22Rv1 (cell line): ENCODE measurements at regions not wholly inside any gene's neighbourhood (a gene's known extent, or its start where the extent isn't known, plus 50 kb on each side); places are given as distances from the start of the nearest gene placed in this dataset.

Experiments used
- CTCF ChIP-seq: fragments of 450-650 bp; IDR thresholded peaks from 2 replicates; pipeline ENCODE4 v1.5.1; 2017; ENCODE audit warnings: mild to moderate bottlenecking
- ZFX ChIP-seq: fragments of 450-650 bp; IDR thresholded peaks from 2 replicates; pipeline ENCODE4 v1.6.1; 2017; ENCODE audit warnings: antibody characterized with exemption, borderline replicate concordance

- TF ChIP-seq CTCF (no peak), ZFX (no peak)
Measured at GRCh38 chr12:33670284-33670683, 230.7 kb upstream of the SYT10 start.
